ENCODE measurements at regions not wholly inside any gene's neighbourhood (a gene's known extent, or its start where the extent isn't known, plus 50 kb on each side); places are given as distances from the start of the nearest gene placed in this dataset.

- Mint-ChIP-seq H3K9me3 (ENCODE audit: low read depth) (peaks cover 18% of the 10 kb centered on the region), H3K4me3 (ENCODE audit: unreplicated experiment) (no peak overlapping the region), H3K27ac (ENCODE audit: unreplicated experiment) (no peak overlapping the region), H3K4me1 (ENCODE audit: low read depth) (peaks cover 37% of the 10 kb centered on the region), H3K27me3 (ENCODE audit: low read depth) (no peaks in the 10 kb centered on the region), H3K36me3 (ENCODE audit: low read depth) (no peaks in the 10 kb centered on the region)
- DNase-seq (ENCODE audit: low spot score): no peak
- TF ChIP-seq, protein P1, sequence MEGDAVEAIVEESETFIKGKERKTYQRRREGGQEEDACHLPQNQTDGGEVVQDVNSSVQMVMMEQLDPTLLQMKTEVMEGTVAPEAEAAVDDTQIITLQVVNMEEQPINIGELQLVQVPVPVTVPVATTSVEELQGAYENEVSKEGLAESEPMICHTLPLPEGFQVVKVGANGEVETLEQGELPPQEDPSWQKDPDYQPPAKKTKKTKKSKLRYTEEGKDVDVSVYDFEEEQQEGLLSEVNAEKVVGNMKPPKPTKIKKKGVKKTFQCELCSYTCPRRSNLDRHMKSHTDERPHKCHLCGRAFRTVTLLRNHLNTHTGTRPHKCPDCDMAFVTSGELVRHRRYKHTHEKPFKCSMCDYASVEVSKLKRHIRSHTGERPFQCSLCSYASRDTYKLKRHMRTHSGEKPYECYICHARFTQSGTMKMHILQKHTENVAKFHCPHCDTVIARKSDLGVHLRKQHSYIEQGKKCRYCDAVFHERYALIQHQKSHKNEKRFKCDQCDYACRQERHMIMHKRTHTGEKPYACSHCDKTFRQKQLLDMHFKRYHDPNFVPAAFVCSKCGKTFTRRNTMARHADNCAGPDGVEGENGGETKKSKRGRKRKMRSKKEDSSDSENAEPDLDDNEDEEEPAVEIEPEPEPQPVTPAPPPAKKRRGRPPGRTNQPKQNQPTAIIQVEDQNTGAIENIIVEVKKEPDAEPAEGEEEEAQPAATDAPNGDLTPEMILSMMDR (IDR thresholded peaks at IDR 0.05): no peak
Observed at GRCh38 chr7:17660116-17660515, 280.2 kb downstream of the SNX13 start.

DNA sequence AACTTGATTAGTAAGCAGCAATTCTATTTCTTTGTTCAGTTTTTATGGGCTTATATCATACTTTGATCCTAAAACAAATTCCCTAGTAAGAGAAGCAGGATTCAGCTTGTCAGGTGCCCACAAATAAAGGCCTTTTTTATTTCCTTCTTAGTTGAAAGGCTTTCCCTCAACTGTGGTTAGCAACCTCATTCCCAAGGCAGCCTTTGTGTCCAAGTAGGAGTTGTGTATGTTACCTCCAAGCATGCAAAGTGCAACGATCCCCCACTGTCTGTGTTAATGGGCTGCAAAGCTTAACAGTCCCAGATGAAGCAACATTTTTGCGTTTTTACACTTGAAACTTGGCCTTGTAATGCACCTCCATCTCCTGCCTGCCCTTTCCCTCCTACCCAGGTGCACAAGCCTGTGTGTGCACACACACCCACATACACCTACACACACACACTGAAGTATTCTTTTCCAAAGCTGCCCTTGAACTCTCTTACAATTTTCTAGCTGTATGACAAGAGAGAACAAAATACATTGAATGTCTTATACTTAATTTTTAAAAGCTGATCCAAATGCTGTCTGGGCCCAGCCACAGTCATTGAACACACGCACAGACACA is 278.2 kb downstream of the SNX13 start:
- no peak for DNase-seq (ENCODE audit: low spot score)
- peaks cover 26% of the 10 kb centered on the region for H3K4me1 Mint-ChIP-seq (ENCODE audit: low read depth)
- peaks cover 15% of the 10 kb centered on the region for H3K9me3 Mint-ChIP-seq (ENCODE audit: low read depth)

DNA sequence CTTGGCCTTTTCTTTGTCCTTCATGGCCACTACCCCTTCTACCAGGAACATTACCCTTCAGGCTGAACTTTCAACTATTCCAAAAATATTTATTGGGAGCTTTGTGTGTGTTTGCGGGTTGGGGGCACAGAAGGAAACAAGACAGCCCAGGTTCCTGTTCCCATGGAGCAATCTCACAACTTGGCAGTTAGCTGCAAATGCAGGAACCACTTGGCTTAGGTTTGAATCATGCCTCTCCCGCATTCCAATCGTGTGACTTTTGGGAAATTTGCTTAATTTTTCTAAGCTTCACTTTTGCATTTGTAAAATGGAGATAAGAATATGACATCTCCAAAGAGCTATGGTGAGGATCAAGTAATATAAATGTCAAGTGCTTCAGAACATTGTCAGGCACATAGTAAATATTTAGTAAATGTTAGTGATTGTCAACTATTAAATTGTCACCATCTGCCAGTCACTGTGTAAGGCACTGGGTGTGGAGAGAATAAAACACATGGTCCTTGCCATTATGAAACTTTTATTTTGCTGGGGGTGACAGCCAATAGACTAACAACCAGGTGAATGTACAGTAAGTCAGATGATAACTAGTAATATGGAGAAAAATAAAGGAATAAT is 277.1 kb downstream of the SNX13 start:
- DNase-seq (ENCODE audit: low spot score): no peak
- H3K4me1 Mint-ChIP-seq (ENCODE audit: low read depth): peaks cover 26% of the 10 kb centered on the region
- H3K36me3 Mint-ChIP-seq (ENCODE audit: low read depth): no peaks in the 10 kb centered on the region
- H3K27me3 Mint-ChIP-seq (ENCODE audit: low read depth): no peaks in the 10 kb centered on the region
- H3K9me3 Mint-ChIP-seq (ENCODE audit: low read depth): peaks cover 10% of the 10 kb centered on the region
- TF ChIP-seq, protein P1 (IDR thresholded peaks at IDR 0.05): no peak
- peak overlapping the region; percentile 28 for H3K27ac Mint-ChIP-seq (ENCODE audit: unreplicated experiment)
- H3K4me3 Mint-ChIP-seq (ENCODE audit: unreplicated experiment): no peak overlapping the region

More for the DNA sequence above, 278.2 kb downstream of the SNX13 start:
- H3K27me3 Mint-ChIP-seq (ENCODE audit: low read depth): no peaks in the 10 kb centered on the region
- TF ChIP-seq, protein P1 (IDR thresholded peaks at IDR 0.05): no peak
- no peak overlapping the region for H3K4me3 Mint-ChIP-seq (ENCODE audit: unreplicated experiment)
- H3K27ac Mint-ChIP-seq (ENCODE audit: unreplicated experiment): peak overlapping the region; percentile 28
- no peaks in the 10 kb centered on the region for H3K36me3 Mint-ChIP-seq (ENCODE audit: low read depth)

DNA sequence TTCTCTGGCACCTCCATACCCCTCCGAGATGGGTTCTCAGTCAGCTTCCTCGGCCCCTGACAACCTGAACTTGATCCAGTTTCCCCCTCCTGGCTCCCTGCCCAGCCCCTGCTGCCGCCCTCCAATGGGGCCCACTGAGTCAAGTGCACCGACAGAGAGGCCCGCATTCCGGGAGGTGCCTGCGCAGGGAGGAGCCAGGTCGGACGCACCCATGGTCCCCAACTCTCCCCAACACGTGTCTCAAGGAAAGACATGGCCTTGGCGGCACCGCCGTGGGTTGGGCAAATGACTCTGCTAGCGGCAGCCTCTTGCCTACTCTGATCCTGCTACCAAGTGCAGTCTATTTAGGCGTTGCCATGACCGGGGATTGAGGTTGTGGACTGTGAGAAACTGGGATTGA is 275.3 kb downstream of the SNX13 start:
- Mint-ChIP-seq H3K27me3 (ENCODE audit: low read depth) (no peaks in the 10 kb centered on the region), H3K27ac (ENCODE audit: unreplicated experiment) (no peak overlapping the region), H3K36me3 (ENCODE audit: low read depth) (no peaks in the 10 kb centered on the region), H3K4me3 (ENCODE audit: unreplicated experiment) (no peak overlapping the region), H3K4me1 (ENCODE audit: low read depth) (peaks cover 26% of the 10 kb centered on the region), H3K9me3 (ENCODE audit: low read depth) (peaks cover 3% of the 10 kb centered on the region)
- TF ChIP-seq, protein P1 (IDR thresholded peaks at IDR 0.05): no peak
- DNase-seq (ENCODE audit: low spot score): no peak

DNA sequence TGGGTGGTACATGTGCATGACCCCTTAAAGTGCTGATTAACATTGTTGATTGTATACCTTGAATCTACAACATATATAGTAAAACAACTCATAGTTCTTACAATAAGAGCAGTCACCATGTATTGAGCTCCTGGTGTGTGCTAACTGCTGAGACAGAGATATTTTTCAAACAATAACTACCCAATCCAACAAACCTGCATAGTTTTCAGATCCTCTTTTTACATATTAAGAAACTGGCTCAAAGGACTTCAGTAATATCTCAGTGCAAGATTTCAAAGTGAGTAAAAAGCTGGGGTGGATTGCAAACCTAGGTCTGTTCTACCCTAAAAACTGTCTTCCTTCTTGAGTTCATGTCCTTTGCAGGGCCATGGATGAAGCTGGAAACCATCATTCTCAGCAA is 272.2 kb downstream of the SNX13 start:
- H3K27me3 Mint-ChIP-seq (ENCODE audit: low read depth): no peaks in the 10 kb centered on the region
- TF ChIP-seq, protein P1 (IDR thresholded peaks at IDR 0.05): no peak

More for the DNA sequence above, 272.2 kb downstream of the SNX13 start:
- DNase-seq (ENCODE audit: low spot score): no peak
- Mint-ChIP-seq H3K4me3 (ENCODE audit: unreplicated experiment) (no peak overlapping the region), H3K36me3 (ENCODE audit: low read depth) (no peaks in the 10 kb centered on the region), H3K27ac (ENCODE audit: unreplicated experiment) (no peak overlapping the region), H3K9me3 (ENCODE audit: low read depth) (no peaks in the 10 kb centered on the region), H3K4me1 (ENCODE audit: low read depth) (peaks cover 9% of the 10 kb centered on the region)

Data from chondrocyte (in vitro differentiated cells).